Activated CD8-positive, alpha-beta memory T cell treated with anti-CD3 and anti-CD28 coated beads for 1 hour (primary cell): ENCODE measurements at regions not wholly inside any gene's neighbourhood (a gene's known extent, or its start where the extent isn't known, plus 50 kb on each side); places are given as distances from the start of the nearest gene placed in this dataset.

ENCODE experiments used
- DNase-seq, 2 donors: peaks; one replicate each; pipeline ENCODE4 v3.0.0-alpha.2; 2020; ENCODE audit warnings: low read depth in 1 of 2; ENCODE audit errors: extremely low read depth in 1 of 2

- DNase-seq, result no peak
Observed at GRCh38 chr3:95965704-95966336, 848.6 kb upstream of the EPHA6 start.

GRCh38 chr3:95971573-95971972, 842.8 kb upstream of the EPHA6 start:
- DNase-seq, result no peak

- DNase-seq, result no peak
Observed at GRCh38 chr3:95994338-95994737, 820.1 kb upstream of the EPHA6 start.

- DNase-seq, result no peak
Observed at GRCh38 chr3:96000966-96001365, 813.4 kb upstream of the EPHA6 start.

- DNase-seq, result no peak
Observed at GRCh38 chr3:96007650-96008195, 806.7 kb upstream of the EPHA6 start.

- no peak for DNase-seq
Observed at GRCh38 chr3:96012939-96013338, 801.5 kb upstream of the EPHA6 start.

- no peak for DNase-seq
Observed at GRCh38 chr3:96017556-96017955, 796.8 kb upstream of the EPHA6 start.

- DNase-seq, result no peak
Observed at GRCh38 chr3:96022676-96023075, 791.7 kb upstream of the EPHA6 start.

GRCh38 chr3:96027718-96028117, 786.7 kb upstream of the EPHA6 start:
- DNase-seq, result no peak

GRCh38 chr3:96039632-96040031, 774.8 kb upstream of the EPHA6 start:
- DNase-seq, result no peak

GRCh38 chr3:96059301-96059700, 755.1 kb upstream of the EPHA6 start:
- no peak for DNase-seq

GRCh38 chr3:96069065-96069464, 745.3 kb upstream of the EPHA6 start:
- no peak for DNase-seq

GRCh38 chr3:96070678-96071077, 743.7 kb upstream of the EPHA6 start:
- DNase-seq, result no peak

- no peak for DNase-seq
Observed at GRCh38 chr3:96071097-96071496, 743.3 kb upstream of the EPHA6 start.

GRCh38 chr3:96072226-96072625, 742.2 kb upstream of the EPHA6 start:
- no peak for DNase-seq

GRCh38 chr3:96083610-96084009, 730.8 kb upstream of the EPHA6 start:
- no peak for DNase-seq

- DNase-seq, result no peak
Observed at GRCh38 chr3:96086018-96086417, 728.4 kb upstream of the EPHA6 start.

- no peak for DNase-seq
Observed at GRCh38 chr3:96101006-96101560, 713.3 kb upstream of the EPHA6 start.

GRCh38 chr3:96106701-96107100, 707.7 kb upstream of the EPHA6 start:
- DNase-seq, result no peak
